ENCODE measurements at regions not wholly inside any gene's neighbourhood (a gene's known extent, or its start where the extent isn't known, plus 50 kb on each side); places are given as distances from the start of the nearest gene placed in this dataset.

DNA sequence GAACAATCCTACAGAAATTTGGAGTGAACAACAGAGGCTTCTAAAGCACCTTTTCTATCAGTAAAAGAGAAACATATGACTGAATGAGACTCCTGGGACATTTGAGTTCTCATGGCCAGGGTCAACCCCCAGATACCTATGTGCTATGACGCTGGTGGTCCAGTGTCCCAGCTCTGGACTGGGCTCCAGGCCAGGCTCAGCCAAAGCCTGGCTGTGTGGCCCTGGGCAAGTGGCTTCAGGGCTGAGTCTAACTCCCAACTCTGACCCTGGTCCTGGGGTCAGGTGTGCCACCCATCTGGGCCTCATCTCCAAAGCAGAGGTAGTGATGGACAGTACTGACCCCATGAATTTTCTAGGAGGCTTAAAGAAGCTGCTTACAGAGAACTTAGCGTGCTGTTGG lies 147.8 kb downstream of the FBLN2 start:
- Mint-ChIP-seq H3K36me3 (ENCODE audit: low read depth) (no peaks in the 10 kb centered on the region), H3K4me1 (peaks cover 3% of the 10 kb centered on the region), H3K4me3 (no peak overlapping the region), H3K9me3 (no peaks in the 10 kb centered on the region), H3K27ac (no peak overlapping the region), H3K27me3 (ENCODE audit: insufficient read depth) (peaks cover 8% of the 10 kb centered on the region)
- 86 to 100% methylated on average over 2 of the region's 2 CpGs for WGBS, 2 experiments (ENCODE audit: insufficient coverage in 1 of 2, insufficient read length in 1 of 2)
- Histone ChIP-seq H3K36me3 (ENCODE audit: control insufficient read depth, insufficient read depth, low read length) (no peaks in the 10 kb centered on the region), H3K9me3 (ENCODE audit: control insufficient read depth, low read length) (no peaks in the 10 kb centered on the region), H3K9ac (ENCODE audit: extremely low read depth, low read length, poor library complexity, severe bottlenecking) (no peak overlapping the region), H3K4me1 (ENCODE audit: control insufficient read depth, insufficient read depth, low read length) (no peaks in the 10 kb centered on the region), H3K4me3 (ENCODE audit: low read length) (no peak overlapping the region), H3K27me3 (ENCODE audit: control insufficient read depth, insufficient read depth, low read length, poor library complexity, severe bottlenecking) (no peaks in the 10 kb centered on the region), H3K27ac (ENCODE audit: low read depth, low read length) (no peak overlapping the region)
- DNase-seq, result no peak
- TF ChIP-seq, protein P1, sequence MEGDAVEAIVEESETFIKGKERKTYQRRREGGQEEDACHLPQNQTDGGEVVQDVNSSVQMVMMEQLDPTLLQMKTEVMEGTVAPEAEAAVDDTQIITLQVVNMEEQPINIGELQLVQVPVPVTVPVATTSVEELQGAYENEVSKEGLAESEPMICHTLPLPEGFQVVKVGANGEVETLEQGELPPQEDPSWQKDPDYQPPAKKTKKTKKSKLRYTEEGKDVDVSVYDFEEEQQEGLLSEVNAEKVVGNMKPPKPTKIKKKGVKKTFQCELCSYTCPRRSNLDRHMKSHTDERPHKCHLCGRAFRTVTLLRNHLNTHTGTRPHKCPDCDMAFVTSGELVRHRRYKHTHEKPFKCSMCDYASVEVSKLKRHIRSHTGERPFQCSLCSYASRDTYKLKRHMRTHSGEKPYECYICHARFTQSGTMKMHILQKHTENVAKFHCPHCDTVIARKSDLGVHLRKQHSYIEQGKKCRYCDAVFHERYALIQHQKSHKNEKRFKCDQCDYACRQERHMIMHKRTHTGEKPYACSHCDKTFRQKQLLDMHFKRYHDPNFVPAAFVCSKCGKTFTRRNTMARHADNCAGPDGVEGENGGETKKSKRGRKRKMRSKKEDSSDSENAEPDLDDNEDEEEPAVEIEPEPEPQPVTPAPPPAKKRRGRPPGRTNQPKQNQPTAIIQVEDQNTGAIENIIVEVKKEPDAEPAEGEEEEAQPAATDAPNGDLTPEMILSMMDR (conservative IDR thresholded peaks at IDR 0.05), result no peak

DNA sequence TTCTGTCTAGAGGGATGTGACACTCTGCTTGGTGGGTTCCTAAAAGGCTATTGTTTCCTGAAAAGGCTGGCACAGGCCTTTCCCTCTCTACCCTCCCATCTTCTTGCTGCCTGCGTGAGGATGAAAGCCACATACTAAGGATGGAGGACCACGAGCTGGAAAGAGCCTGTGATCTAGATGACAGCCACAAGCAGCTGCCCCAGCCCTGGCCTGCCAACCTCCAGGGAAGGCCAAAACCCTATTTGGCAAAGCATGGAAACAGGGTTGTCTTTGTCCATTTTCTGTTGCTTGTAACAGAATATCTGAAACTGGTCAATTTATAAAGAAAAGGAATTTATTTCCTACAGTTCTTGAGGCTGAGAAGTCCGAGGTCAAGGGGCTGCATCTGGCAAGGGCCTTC lies 144.5 kb downstream of the FBLN2 start:
- H3K27ac Mint-ChIP-seq, result no peak overlapping the region
- Histone ChIP-seq H3K4me1 (ENCODE audit: control insufficient read depth, insufficient read depth, low read length) (no peaks in the 10 kb centered on the region), H3K27ac (ENCODE audit: low read depth, low read length) (no peak overlapping the region), H3K9ac (ENCODE audit: extremely low read depth, low read length, poor library complexity, severe bottlenecking) (no peak overlapping the region), H3K9me3 (ENCODE audit: control insufficient read depth, low read length) (no peaks in the 10 kb centered on the region), H3K4me3 (ENCODE audit: low read length) (no peak overlapping the region), H3K27me3 (ENCODE audit: control insufficient read depth, insufficient read depth, low read length, poor library complexity, severe bottlenecking) (no peaks in the 10 kb centered on the region), H3K36me3 (ENCODE audit: control insufficient read depth, insufficient read depth, low read length) (no peaks in the 10 kb centered on the region)
- no peak for DNase-seq
- H3K4me3 Mint-ChIP-seq, result no peak overlapping the region
- H3K36me3 Mint-ChIP-seq (ENCODE audit: low read depth), result no peaks in the 10 kb centered on the region
- H3K9me3 Mint-ChIP-seq, result no peaks in the 10 kb centered on the region
- peaks cover 3% of the 10 kb centered on the region for H3K4me1 Mint-ChIP-seq
- H3K27me3 Mint-ChIP-seq (ENCODE audit: insufficient read depth), result peaks cover 13% of the 10 kb centered on the region
- TF ChIP-seq, protein P1 (conservative IDR thresholded peaks at IDR 0.05), result no peak
- WGBS, 2 experiments (ENCODE audit: insufficient coverage in 1 of 2, insufficient read length in 1 of 2), result 88 to 90% methylated on average over 2 to 3 of the region's 3 CpGs

DNA sequence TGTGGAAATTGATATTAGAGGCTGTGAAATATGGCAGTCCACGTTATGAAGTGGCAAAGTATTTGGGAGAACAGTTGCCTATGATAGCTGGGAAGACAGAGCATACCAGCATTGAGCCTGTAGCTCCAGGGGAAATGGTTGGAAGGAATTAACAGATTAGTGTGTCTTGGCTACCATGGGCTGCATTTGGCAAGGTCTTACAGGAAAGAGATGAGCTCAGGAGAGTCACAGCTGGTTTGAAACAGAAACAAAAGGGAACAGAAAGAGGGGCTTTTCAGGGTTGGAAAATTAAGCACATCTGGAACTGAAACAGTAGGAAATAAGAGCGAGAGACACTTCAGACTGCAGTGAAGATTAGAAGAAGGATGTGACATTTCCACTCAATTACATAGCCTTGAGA lies 141.7 kb downstream of the FBLN2 start:
- Histone ChIP-seq H3K27me3 (ENCODE audit: control insufficient read depth, insufficient read depth, low read length, poor library complexity, severe bottlenecking) (no peaks in the 10 kb centered on the region), H3K9me3 (ENCODE audit: control insufficient read depth, low read length) (no peaks in the 10 kb centered on the region), H3K27ac (ENCODE audit: low read depth, low read length) (no peak overlapping the region), H3K36me3 (ENCODE audit: control insufficient read depth, insufficient read depth, low read length) (no peaks in the 10 kb centered on the region), H3K4me3 (ENCODE audit: low read length) (no peak overlapping the region), H3K9ac (ENCODE audit: extremely low read depth, low read length, poor library complexity, severe bottlenecking) (no peak overlapping the region), H3K4me1 (ENCODE audit: control insufficient read depth, insufficient read depth, low read length) (peaks cover 4% of the 10 kb centered on the region)
- 87 to 100% methylated on average over 1 to 2 of the region's 2 CpGs for WGBS, 2 experiments (ENCODE audit: insufficient coverage in 1 of 2, insufficient read length in 1 of 2)
- H3K36me3 Mint-ChIP-seq (ENCODE audit: low read depth), result no peaks in the 10 kb centered on the region
- no peaks in the 10 kb centered on the region for H3K9me3 Mint-ChIP-seq
- TF ChIP-seq, protein P1 (conservative IDR thresholded peaks at IDR 0.05), result no peak
- no peak for DNase-seq
- H3K4me1 Mint-ChIP-seq, result peaks cover 4% of the 10 kb centered on the region
- peaks cover 11% of the 10 kb centered on the region for H3K27me3 Mint-ChIP-seq (ENCODE audit: insufficient read depth)
- no peak overlapping the region for H3K4me3 Mint-ChIP-seq
- no peak overlapping the region for H3K27ac Mint-ChIP-seq
